B cell (primary cell): ENCODE measurements at regions not wholly inside any gene's neighbourhood (a gene's known extent, or its start where the extent isn't known, plus 50 kb on each side); places are given as distances from the start of the nearest gene placed in this dataset.
"Not testable (repeated sequence)": the region's sequence is repeated elsewhere in the genome, so short reads cannot be mapped to it uniquely, and the experiment has no call there.

Experiments used
- ATAC-seq: fragments of 200-7000 bp; cut with Tn5 transposase; one replicate; pipeline ENCODE4 v1.10.0; 2021; ENCODE audit warnings: low read depth, mild to moderate bottlenecking, moderate number of reproducible peaks, moderate library complexity
- CTCF ChIA-PET: fragments of 350-600 bp; sonication (Branson Sonifier 250); formaldehyde crosslinking; loops from one replicate; lab custom pipeline; 2021; ENCODE audit warnings: antibody characterized with exemption, inconsistent platforms; lab: Charles Lee
- POLR2A ChIA-PET: fragments of 350-600 bp; sonication (Branson Sonifier 250); formaldehyde crosslinking; loops from one replicate; lab custom pipeline; 2021; ENCODE audit warnings: antibody characterized with exemption; lab: Charles Lee
- DNase-seq: peaks from one replicate; pipeline ENCODE4 v3.0.0; 2013
- H2AFZ ChIP-seq: 2 replicates; pipeline ENCODE4 v1.6.1; 2012; ENCODE audit warnings: mild to moderate bottlenecking, low read depth, low read length; ENCODE audit not compliant: insufficient read depth, poor library complexity, severe bottlenecking
- H3K27ac ChIP-seq, 2 donors: 1 replicate in 1 of 2; 2 replicates in 1 of 2; pipeline ENCODE4 v1.5.1; 2012 to 2013; ENCODE audit warnings: low read length in 2 of 2, mild to moderate bottlenecking in 2 of 2, moderate library complexity in 1 of 2
- H3K27me3 ChIP-seq, 4 experiments: fragments of 200-600 bp in 1 of 4; sonication (generic) in 1 of 4; replicated peaks in 1 of 4; 1 replicate in 2 of 4; 2 replicates in 2 of 4; pipeline versions ENCODE4 v1.6.1 to v1.7.0; 2013 to 2016; ENCODE audit warnings: low read length in 3 of 4, mild to moderate bottlenecking in 2 of 4, mixed read lengths in 1 of 4, moderate library complexity in 1 of 4; ENCODE audit not compliant: insufficient read depth in 4 of 4, control insufficient read depth in 3 of 4; ENCODE audit errors: control extremely low read depth in 1 of 4
- H3K36me3 ChIP-seq, 2 experiments: replicated peaks in 1 of 2; 1 replicate in 1 of 2; 2 replicates in 1 of 2; pipeline versions ENCODE4 v1.6.1 to v1.7.1; 2013; ENCODE audit warnings: low read length in 1 of 2; ENCODE audit not compliant: insufficient read depth in 2 of 2, control insufficient read depth in 1 of 2; ENCODE audit errors: control extremely low read depth in 1 of 2, extremely low read depth in 1 of 2
- H3K4me1 ChIP-seq, 2 donors: fragments of 200-600 bp in 1 of 2; sonication (generic) in 1 of 2; 1 replicate in 1 of 2; 2 replicates in 1 of 2; pipeline versions ENCODE4 v1.5.1 to v1.6.1; 2013 to 2017; ENCODE audit warnings: low read length in 2 of 2; ENCODE audit not compliant: control insufficient read depth in 2 of 2, insufficient read depth in 2 of 2
- H3K4me2 ChIP-seq: replicated peaks from 2 replicates; pipeline ENCODE3; 2012; ENCODE audit warnings: mild to moderate bottlenecking, low read depth, low read length; ENCODE audit not compliant: poor library complexity, severe bottlenecking
- H3K4me3 ChIP-seq, 5 experiments: fragments of 200-600 bp in 1 of 5; sonication (generic) in 1 of 5; 1 replicate in 3 of 5; 2 replicates in 2 of 5; pipeline versions ENCODE4 v1.5.1 to v1.7.0; 2011 to 2016; ENCODE audit warnings: low read length in 4 of 5, mild to moderate bottlenecking in 4 of 5, low read depth in 2 of 5, control low read depth in 1 of 5, moderate library complexity in 1 of 5; ENCODE audit not compliant: insufficient read depth in 1 of 5; ENCODE audit errors: control extremely low read depth in 1 of 5, extremely low read depth in 1 of 5
- H3K79me2 ChIP-seq: fragments of 200-600 bp; sonication (generic); one replicate; pipeline ENCODE4 v1.6.0; 2016; ENCODE audit warnings: low read length; ENCODE audit not compliant: control insufficient read depth, insufficient read depth
- H3K9ac ChIP-seq: fragments of 200-600 bp; sonication (generic); 2 replicates; pipeline ENCODE4 v1.6.1; 2017; ENCODE audit warnings: mild to moderate bottlenecking, low read length, moderate library complexity
- H3K9me3 ChIP-seq, 3 donors: one replicate each; pipeline versions ENCODE4 v1.6.1 to v1.7.1; 2013; ENCODE audit warnings: low read length in 2 of 3; ENCODE audit not compliant: control insufficient read depth in 2 of 3, insufficient read depth in 1 of 3; ENCODE audit errors: control extremely low read depth in 1 of 3
- H4K20me1 ChIP-seq: 2 replicates; pipeline ENCODE4 v1.6.0; 2012; ENCODE audit warnings: mild to moderate bottlenecking, low read length; ENCODE audit not compliant: insufficient read depth, control insufficient read depth, poor library complexity, severe bottlenecking
- H3K27ac Mint-ChIP-seq: one replicate; pipeline ENCODE4 v1.8.0; 2021; ENCODE audit warnings: mixed read lengths
- H3K27me3 Mint-ChIP-seq: one replicate; pipeline ENCODE4 v1.8.0; 2021; ENCODE audit warnings: mixed read lengths
- H3K4me1 Mint-ChIP-seq: one replicate; pipeline ENCODE4 v1.8.0; 2021; ENCODE audit warnings: mixed read lengths
- H3K4me3 Mint-ChIP-seq: one replicate; pipeline ENCODE4 v1.8.0; 2021; ENCODE audit warnings: mixed read lengths
- H3K9me3 Mint-ChIP-seq: one replicate; pipeline ENCODE4 v1.8.0; 2022; ENCODE audit warnings: mixed read lengths; ENCODE audit not compliant: insufficient read depth
- CTCF ChIP-seq: fragments of 200-600 bp; IDR thresholded peaks from one replicate; pipeline ENCODE4 v1.8.0; 2022; ENCODE audit warnings: antibody characterized with exemption, mild to moderate bottlenecking
- EZH2 ChIP-seq: IDR thresholded peaks from 2 replicates; pipeline ENCODE4 v1.6.1; 2012; ENCODE audit warnings: borderline replicate concordance, low read depth, mild to moderate bottlenecking, moderate library complexity, low read length; ENCODE audit not compliant: insufficient read depth, poor library complexity, severe bottlenecking
- WGBS: methylation state at CpG from one replicate; pipeline ENCODE4 v1.1.5; 2013; ENCODE audit warnings: missing lambda C conversion rate; ENCODE audit not compliant: insufficient coverage; 5-methylcytosine and 5-hydroxymethylcytosine counted together
- intact Hi-C: fragments of 100-400 bp; cut with micrococcal nuclease; formaldehyde crosslinking; loops from one replicate; pipeline ENCODE4 v1.10.0; 2022

GRCh38 chr13:44796597-44797490 is 192.4 kb downstream of the NUFIP1 start:
- Histone ChIP-seq H3K27me3 (no peaks in the 10 kb centered on the region), H3K79me2 (no peaks in the 10 kb centered on the region), H2AFZ (no peak overlapping the region), H3K4me1 (no peaks in the 10 kb centered on the region), H4K20me1 (no peaks in the 10 kb centered on the region), H3K27ac (no peak overlapping the region), H3K9me3 (no peaks in the 10 kb centered on the region), H3K4me2 (no peak overlapping the region), H3K4me3 (no peak overlapping the region), H3K9ac (no peak overlapping the region), H3K36me3 (no peaks in the 10 kb centered on the region)
- CTCF ChIA-PET: no interaction called here
- Mint-ChIP-seq H3K9me3 (no peaks in the 10 kb centered on the region), H3K27me3 (no peaks in the 10 kb centered on the region), H3K27ac (no peak overlapping the region), H3K4me3 (no peak overlapping the region), H3K4me1 (no peaks in the 10 kb centered on the region)
- no peak for ATAC-seq
- intact Hi-C loops: no loop called here
- DNase-seq: no peak
- no peak for TF ChIP-seq EZH2
- TF ChIP-seq CTCF: no peak
- POLR2A ChIA-PET: no interaction called here
- 88% methylated on average over 3 of the region's 5 CpGs for WGBS

- H3K9me3 Mint-ChIP-seq, H3K4me3 Mint-ChIP-seq, H2AFZ ChIP-seq, H3K27me3 ChIP-seq, DNase-seq, H3K27ac Mint-ChIP-seq, H3K4me2 ChIP-seq, H3K79me2 ChIP-seq, ATAC-seq, H3K4me1 ChIP-seq, H3K9me3 ChIP-seq, POLR2A ChIA-PET, H3K4me1 Mint-ChIP-seq, intact Hi-C loops, CTCF ChIA-PET, H3K4me3 ChIP-seq, H3K36me3 ChIP-seq, H4K20me1 ChIP-seq, H3K9ac ChIP-seq, H3K27ac ChIP-seq, H3K27me3 Mint-ChIP-seq: not testable (repeated sequence)
- WGBS: 100% methylated on average over 2 of the region's 2 CpGs
These were observed 193.2 kb downstream of the NUFIP1 start for GRCh38 chr13:44796039-44796438.
